ENCODE measurements at regions not wholly inside any gene's neighbourhood (a gene's known extent, or its start where the extent isn't known, plus 50 kb on each side); places are given as distances from the start of the nearest gene placed in this dataset.

DNA sequence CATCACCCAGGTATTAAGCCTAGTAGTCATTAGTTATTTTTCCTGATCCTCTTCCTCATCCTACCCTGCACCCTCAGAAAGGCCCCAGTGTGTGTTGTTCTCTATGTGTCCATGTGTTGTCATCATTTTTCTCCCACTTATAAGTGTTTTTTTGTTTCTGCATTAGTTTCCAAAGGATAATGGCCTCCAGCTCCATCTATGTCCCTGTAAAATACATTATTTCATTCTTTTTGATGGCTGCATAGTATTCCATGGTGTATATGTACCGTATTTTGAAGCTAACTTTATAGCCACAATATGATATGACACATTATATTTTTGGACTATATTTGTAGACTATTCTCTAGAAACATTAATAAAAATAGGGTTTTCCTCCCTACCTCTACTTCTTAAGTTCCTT, 324.4 kb upstream of the EDIL3 start:
- TF ChIP-seq, protein P1, sequence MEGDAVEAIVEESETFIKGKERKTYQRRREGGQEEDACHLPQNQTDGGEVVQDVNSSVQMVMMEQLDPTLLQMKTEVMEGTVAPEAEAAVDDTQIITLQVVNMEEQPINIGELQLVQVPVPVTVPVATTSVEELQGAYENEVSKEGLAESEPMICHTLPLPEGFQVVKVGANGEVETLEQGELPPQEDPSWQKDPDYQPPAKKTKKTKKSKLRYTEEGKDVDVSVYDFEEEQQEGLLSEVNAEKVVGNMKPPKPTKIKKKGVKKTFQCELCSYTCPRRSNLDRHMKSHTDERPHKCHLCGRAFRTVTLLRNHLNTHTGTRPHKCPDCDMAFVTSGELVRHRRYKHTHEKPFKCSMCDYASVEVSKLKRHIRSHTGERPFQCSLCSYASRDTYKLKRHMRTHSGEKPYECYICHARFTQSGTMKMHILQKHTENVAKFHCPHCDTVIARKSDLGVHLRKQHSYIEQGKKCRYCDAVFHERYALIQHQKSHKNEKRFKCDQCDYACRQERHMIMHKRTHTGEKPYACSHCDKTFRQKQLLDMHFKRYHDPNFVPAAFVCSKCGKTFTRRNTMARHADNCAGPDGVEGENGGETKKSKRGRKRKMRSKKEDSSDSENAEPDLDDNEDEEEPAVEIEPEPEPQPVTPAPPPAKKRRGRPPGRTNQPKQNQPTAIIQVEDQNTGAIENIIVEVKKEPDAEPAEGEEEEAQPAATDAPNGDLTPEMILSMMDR (IDR thresholded peaks at IDR 0.05) = no peak
- no peak for TF ChIP-seq POLR2A (IDR thresholded peaks at IDR 0.05)
